Spleen (tissue), 11 donors: ENCODE measurements at regions not wholly inside any gene's neighbourhood (a gene's known extent, or its start where the extent isn't known, plus 50 kb on each side); places are given as distances from the start of the nearest gene placed in this dataset.

Experiments used
- DNase-seq: peaks from one replicate; pipeline ENCODE4 v3.0.0-alpha.2; 2020
- H3K27ac ChIP-seq, 8 donors: fragments of 200-600 bp; sonication (generic) in 7 of 8; 1 replicate in 4 of 8; 2 replicates in 4 of 8; pipeline versions ENCODE4 v1.5.0 to v1.8.0; 2016 to 2021; ENCODE audit warnings: inconsistent platforms in 4 of 8, mild to moderate bottlenecking in 4 of 8, moderate library complexity in 1 of 8
- H3K27me3 ChIP-seq, 7 donors: fragments of 200-600 bp; sonication (generic) in 6 of 7; replicated peaks in 1 of 7; 1 replicate in 4 of 7; 2 replicates in 3 of 7; pipeline versions ENCODE4 v1.5.0 to v1.8.0; 2016 to 2021; ENCODE audit warnings: inconsistent platforms in 3 of 7, mild to moderate bottlenecking in 1 of 7
- H3K36me3 ChIP-seq, 6 donors: fragments of 200-600 bp; sonication (generic) in 5 of 6; 1 replicate in 4 of 6; 2 replicates in 2 of 6; pipeline versions ENCODE4 v1.5.0 to v1.8.0; 2016 to 2021; ENCODE audit warnings: inconsistent platforms in 2 of 6
- H3K4me1 ChIP-seq, 6 donors: fragments of 200-600 bp; sonication (generic) in 5 of 6; 1 replicate in 3 of 6; 2 replicates in 3 of 6; pipeline versions ENCODE4 v1.5.0 to v1.8.0; 2016 to 2021; ENCODE audit warnings: inconsistent platforms in 3 of 6
- H3K4me3 ChIP-seq, 8 donors: fragments of 200-600 bp; sonication (generic) in 7 of 8; 1 replicate in 4 of 8; 2 replicates in 4 of 8; pipeline versions ENCODE4 v1.5.0 to v1.8.0; 2016 to 2021; ENCODE audit warnings: inconsistent platforms in 4 of 8, mild to moderate bottlenecking in 4 of 8, moderate library complexity in 2 of 8
- H3K9me3 ChIP-seq, 8 donors: fragments of 200-600 bp; sonication (generic) in 7 of 8; 1 replicate in 4 of 8; 2 replicates in 4 of 8; pipeline versions ENCODE4 v1.5.0 to v1.8.0; 2016 to 2021; ENCODE audit warnings: inconsistent platforms in 4 of 8
- POLR2A ChIP-seq, 3 donors: fragments of 450-650 bp; IDR thresholded peaks; one replicate each; pipeline ENCODE4 v1.5.1; 2017; ENCODE audit warnings: antibody characterized with exemption in 3 of 3, mild to moderate bottlenecking in 1 of 3
- POLR2AphosphoS5 ChIP-seq, 3 donors: sonication (generic); formaldehyde crosslinking; IDR thresholded peaks; one replicate each; pipeline ENCODE4 v1.5.1; 2017; ENCODE audit warnings: antibody characterized with exemption in 3 of 3
- WGBS, 5 donors: extraction: QIAGEN DNeasy Blood & Tissue Kit in 3 of 5; methylation state at CpG; one replicate each; pipeline versions ENCODE4 v1.1.5 to v1.1.7; 2013 to 2018; 5-methylcytosine and 5-hydroxymethylcytosine counted together
- intact Hi-C: fragments of 100-400 bp; cut with DNase I; formaldehyde crosslinking; loops from one replicate; pipeline ENCODE4 v1.15.0; 2023; ENCODE audit warnings: low total_unique reads
- TF ChIP-seq, protein P1 (sequence below), 11 experiments: fragments of 200-600 bp in 7 of 11; fragments of 450-650 bp in 4 of 11; sonication (generic) in 4 of 11; IDR thresholded peaks in 8 of 11; conservative IDR thresholded peaks in 3 of 11; 1 replicate in 7 of 11; 2 replicates in 4 of 11; pipeline versions ENCODE4 v1.4.0 to v1.8.0; 2016 to 2021; ENCODE audit warnings: antibody characterized with exemption in 11 of 11, inconsistent platforms in 4 of 11, mild to moderate bottlenecking in 1 of 11
- donor health status: healthy with polysubstance abuse.
- donor health status: DM: no; HTN: no; CAD: no; lungs with moderate emphysema.
- donor health status: DM: no; HTN: no; CAD: no.
- donor health status: Bipolar disorder and iron deficiency.
- donor health status: healthy.
- donor health status: DM: no; HTN: no; CAD: no.
- donor health status: DM: yes; HTN: yes; CAD: no.

DNA sequence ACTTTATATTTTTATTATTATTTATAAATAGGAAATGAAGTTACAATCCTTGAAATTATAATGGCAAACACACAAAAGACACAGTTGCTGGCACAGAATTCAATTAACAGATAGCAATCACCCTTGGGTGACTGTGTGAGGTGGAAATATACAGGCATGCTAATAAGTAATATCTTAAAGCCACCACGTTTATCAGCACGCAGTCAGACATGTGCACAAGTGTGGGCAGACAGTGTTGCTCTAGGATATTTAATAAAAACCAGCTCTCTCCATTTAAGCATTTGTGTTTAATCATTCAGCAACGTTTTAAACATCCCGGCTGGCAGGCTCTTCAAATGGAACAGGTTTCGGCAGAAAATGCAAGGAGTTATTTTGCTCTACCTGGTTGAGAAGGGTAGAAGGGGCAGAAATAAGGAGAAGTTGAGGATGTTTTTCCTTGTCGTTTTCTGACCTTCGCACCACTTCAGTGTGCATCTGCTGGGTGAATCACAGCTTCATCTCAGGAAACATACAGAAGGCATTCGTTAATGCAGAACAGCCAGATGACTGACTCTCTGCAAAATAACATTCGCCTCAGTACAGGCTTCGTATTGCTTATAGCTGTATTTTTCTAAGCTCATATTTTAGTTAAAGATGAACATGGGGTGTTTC, 585.1 kb downstream of the QKI start:
- H3K9me3 ChIP-seq = no peaks in the 10 kb centered on the region
- no peak overlapping the region for H3K27ac ChIP-seq
- H3K27me3 ChIP-seq = no peaks in the 10 kb centered on the region
- no peaks in the 10 kb centered on the region for H3K36me3 ChIP-seq
- no peak for DNase-seq
- TF ChIP-seq POLR2AphosphoS5 (IDR thresholded peaks at IDR 0.05) = no peak
- TF ChIP-seq, protein P1, sequence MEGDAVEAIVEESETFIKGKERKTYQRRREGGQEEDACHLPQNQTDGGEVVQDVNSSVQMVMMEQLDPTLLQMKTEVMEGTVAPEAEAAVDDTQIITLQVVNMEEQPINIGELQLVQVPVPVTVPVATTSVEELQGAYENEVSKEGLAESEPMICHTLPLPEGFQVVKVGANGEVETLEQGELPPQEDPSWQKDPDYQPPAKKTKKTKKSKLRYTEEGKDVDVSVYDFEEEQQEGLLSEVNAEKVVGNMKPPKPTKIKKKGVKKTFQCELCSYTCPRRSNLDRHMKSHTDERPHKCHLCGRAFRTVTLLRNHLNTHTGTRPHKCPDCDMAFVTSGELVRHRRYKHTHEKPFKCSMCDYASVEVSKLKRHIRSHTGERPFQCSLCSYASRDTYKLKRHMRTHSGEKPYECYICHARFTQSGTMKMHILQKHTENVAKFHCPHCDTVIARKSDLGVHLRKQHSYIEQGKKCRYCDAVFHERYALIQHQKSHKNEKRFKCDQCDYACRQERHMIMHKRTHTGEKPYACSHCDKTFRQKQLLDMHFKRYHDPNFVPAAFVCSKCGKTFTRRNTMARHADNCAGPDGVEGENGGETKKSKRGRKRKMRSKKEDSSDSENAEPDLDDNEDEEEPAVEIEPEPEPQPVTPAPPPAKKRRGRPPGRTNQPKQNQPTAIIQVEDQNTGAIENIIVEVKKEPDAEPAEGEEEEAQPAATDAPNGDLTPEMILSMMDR (IDR thresholded peaks at IDR 0.05 in 8 of 11, conservative IDR thresholded peaks at IDR 0.05 in 3 of 11) = no peak
- TF ChIP-seq POLR2A (IDR thresholded peaks at IDR 0.05) = no peak
- H3K4me1 ChIP-seq = no peaks in the 10 kb centered on the region
- WGBS, 5 donors = 68 to 87% (median 82%) methylated on average over 10 of the region's 10 CpGs
- H3K4me3 ChIP-seq = no peak overlapping the region
- intact Hi-C loops = no loop called here

DNA sequence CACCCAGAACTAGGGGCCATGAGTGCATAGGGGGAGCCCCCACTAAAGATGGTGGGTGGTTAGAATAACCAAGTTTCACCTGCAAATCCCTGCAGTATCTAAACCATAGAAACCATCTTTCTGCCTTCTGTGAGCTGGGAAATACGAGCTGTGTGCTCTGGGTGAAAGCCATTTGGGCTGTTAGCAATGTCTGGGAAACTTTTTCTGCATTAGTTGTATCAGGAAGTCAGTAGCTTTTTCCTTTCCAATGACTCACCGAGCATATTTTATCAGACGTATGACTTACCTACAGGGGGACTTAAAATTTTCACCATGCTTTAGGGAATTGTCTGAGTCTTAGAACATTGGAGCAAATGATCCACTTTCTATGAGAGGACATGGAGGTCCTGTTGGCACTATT, 584.0 kb downstream of the QKI start:
- no peaks in the 10 kb centered on the region for H3K36me3 ChIP-seq
- 72 to 85% (median 80%) methylated on average over 3 of the region's 3 CpGs for WGBS, 5 donors
- H3K27ac ChIP-seq = no peak overlapping the region
- intact Hi-C loops = no loop called here
- H3K27me3 ChIP-seq = no peaks in the 10 kb centered on the region
- H3K4me3 ChIP-seq = no peak overlapping the region
- no peaks in the 10 kb centered on the region for H3K4me1 ChIP-seq
- DNase-seq = no peak
- TF ChIP-seq POLR2A (IDR thresholded peaks at IDR 0.05) (no peak), POLR2AphosphoS5 (IDR thresholded peaks at IDR 0.05) (no peak)
- TF ChIP-seq, protein P1 (IDR thresholded peaks at IDR 0.05 in 8 of 11, conservative IDR thresholded peaks at IDR 0.05 in 3 of 11) = no peak
- H3K9me3 ChIP-seq = no peaks in the 10 kb centered on the region

DNA sequence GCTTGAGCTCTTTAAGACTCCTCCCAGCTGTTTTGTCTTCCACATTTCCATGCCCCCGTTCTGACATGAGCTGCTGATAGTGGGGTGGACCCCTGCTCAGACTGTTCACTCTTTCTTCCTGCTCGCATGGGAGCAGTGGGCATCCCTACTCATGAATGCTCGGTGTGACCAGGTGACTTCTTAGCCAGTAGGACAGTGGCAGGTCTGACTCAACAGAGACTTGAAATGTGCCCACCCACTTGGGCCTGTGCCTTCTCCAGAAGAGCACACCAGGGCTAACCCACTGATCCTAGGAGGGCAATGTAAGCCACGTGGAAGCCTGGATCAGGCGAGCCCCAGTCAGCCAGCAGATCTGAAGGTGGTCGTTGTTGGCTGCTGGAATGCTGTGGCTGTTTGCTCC, 582.0 kb downstream of the QKI start:
- no peaks in the 10 kb centered on the region for H3K9me3 ChIP-seq
- intact Hi-C loops = no loop called here
- DNase-seq = no peak
- no peak overlapping the region for H3K4me3 ChIP-seq
- no peak overlapping the region for H3K27ac ChIP-seq
- H3K36me3 ChIP-seq = no peaks in the 10 kb centered on the region
- H3K27me3 ChIP-seq = no peaks in the 10 kb centered on the region
- WGBS, 5 donors = 69 to 89% (median 83%) methylated on average over 6 of the region's 6 CpGs
- TF ChIP-seq, protein P1 (IDR thresholded peaks at IDR 0.05 in 8 of 11, conservative IDR thresholded peaks at IDR 0.05 in 3 of 11) = no peak
- TF ChIP-seq POLR2AphosphoS5 (IDR thresholded peaks at IDR 0.05) = no peak
- TF ChIP-seq POLR2A (IDR thresholded peaks at IDR 0.05) = no peak
- H3K4me1 ChIP-seq = no peaks in the 10 kb centered on the region

DNA sequence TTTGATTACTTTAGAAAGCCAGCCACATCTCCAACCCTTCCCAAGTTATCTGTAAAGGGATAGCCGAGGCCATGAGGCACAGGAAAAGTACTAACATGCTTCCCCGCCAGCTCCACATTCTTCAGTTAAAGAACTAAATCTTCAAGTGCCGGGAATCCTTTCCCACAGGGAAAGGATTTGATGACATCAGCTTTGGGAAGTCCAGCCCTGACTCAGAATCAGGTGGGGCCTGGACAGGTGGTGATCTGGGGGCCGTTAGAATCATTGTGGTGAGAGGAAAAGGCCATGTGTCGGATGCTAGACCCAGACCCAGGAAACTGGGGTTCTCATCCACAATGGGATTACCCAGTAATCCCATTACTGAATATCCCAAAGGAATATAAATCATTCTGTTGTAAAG, 580.0 kb downstream of the QKI start:
- Histone ChIP-seq H3K4me3 (no peak overlapping the region), H3K9me3 (no peaks in the 10 kb centered on the region), H3K27ac (no peak overlapping the region), H3K36me3 (no peaks in the 10 kb centered on the region), H3K4me1 (no peaks in the 10 kb centered on the region), H3K27me3 (no peaks in the 10 kb centered on the region)
- intact Hi-C loops = no loop called here
- no peak for DNase-seq
- TF ChIP-seq, protein P1 (IDR thresholded peaks at IDR 0.05 in 8 of 11, conservative IDR thresholded peaks at IDR 0.05 in 3 of 11) = no peak
- TF ChIP-seq POLR2AphosphoS5 (IDR thresholded peaks at IDR 0.05) (no peak), POLR2A (IDR thresholded peaks at IDR 0.05) (no peak)
- WGBS, 5 donors = 78 to 90% (median 83%) methylated on average over 5 of the region's 5 CpGs
